SK-N-SH treated with all-trans-retinoic acid at 6 μM for 48 hours (cell line): ENCODE measurements at regions not wholly inside any gene's neighbourhood (a gene's known extent, or its start where the extent isn't known, plus 50 kb on each side); places are given as distances from the start of the nearest gene placed in this dataset.

Experiments used
- ATAC-seq: fragments of 200-7000 bp; cut with Tn5 transposase; 3 replicates; pipeline ENCODE4 v1.9.1; 2020; ENCODE audit warnings: mild to moderate bottlenecking, moderate library complexity
- ARNTL ChIP-seq: fragments of 450-650 bp; formaldehyde crosslinking; IDR thresholded peaks from 2 replicates; pipeline ENCODE4 v1.5.0; 2020; ENCODE audit warnings: low read depth, mild to moderate bottlenecking, moderate library complexity, borderline replicate concordance
- BACH2 ChIP-seq: fragments of 250-450 bp; sonication (Bioruptor Pico); IDR thresholded peaks from 2 replicates; pipeline ENCODE4 v1.9.0; 2021; ENCODE audit warnings: mild to moderate bottlenecking, borderline replicate concordance
- CSDC2 ChIP-seq: fragments of 250-450 bp; sonication (Bioruptor Pico); IDR thresholded peaks from 2 replicates; pipeline ENCODE4 v1.5.0; 2020; ENCODE audit warnings: mild to moderate bottlenecking, moderate library complexity
- ESRRG ChIP-seq: fragments of 250-450 bp; sonication (Bioruptor Pico); IDR thresholded peaks from 2 replicates; pipeline ENCODE4 v1.6.1; 2021; ENCODE audit warnings: mild to moderate bottlenecking
- GLIS3 ChIP-seq: fragments of 250-450 bp; sonication (Bioruptor Pico); IDR thresholded peaks from 2 replicates; pipeline ENCODE4 v1.5.0; 2020; ENCODE audit warnings: mild to moderate bottlenecking, moderate library complexity
- ISL1 ChIP-seq: fragments of 250-450 bp; sonication (Bioruptor Pico); IDR thresholded peaks from 2 replicates; pipeline ENCODE4 v2.1.2; 2022; ENCODE audit warnings: mild to moderate bottlenecking, moderate library complexity
- RARB ChIP-seq: fragments of 250-450 bp; sonication (Bioruptor Pico); IDR thresholded peaks from 2 replicates; pipeline ENCODE4 v1.8.0; 2021; ENCODE audit warnings: mild to moderate bottlenecking, moderate library complexity
- SNAI2 ChIP-seq: fragments of 250-450 bp; sonication (Bioruptor Pico); IDR thresholded peaks from 2 replicates; pipeline ENCODE4 v1.5.0; 2020; ENCODE audit warnings: mild to moderate bottlenecking, moderate library complexity
- TCF4 ChIP-seq: fragments of 250-450 bp; sonication (Bioruptor Pico); IDR thresholded peaks from 2 replicates; pipeline ENCODE4 v1.8.0; 2021; ENCODE audit warnings: mild to moderate bottlenecking, moderate library complexity, borderline replicate concordance
- TOX ChIP-seq: fragments of 250-450 bp; sonication (Bioruptor Pico); IDR thresholded peaks from 2 replicates; pipeline ENCODE4 v1.8.0; 2021; ENCODE audit warnings: mild to moderate bottlenecking, moderate library complexity, borderline replicate concordance
- ZC3H10 ChIP-seq: fragments of 250-450 bp; sonication (Bioruptor Pico); IDR thresholded peaks from 2 replicates; pipeline ENCODE4 v1.5.1; 2021; ENCODE audit warnings: mild to moderate bottlenecking, moderate library complexity
- ZFP30 ChIP-seq: fragments of 450-650 bp; formaldehyde crosslinking; IDR thresholded peaks from 2 replicates; pipeline ENCODE4 v1.5.0; 2022; ENCODE audit warnings: mild to moderate bottlenecking, moderate library complexity
- ZNF565 ChIP-seq: fragments of 450-650 bp; formaldehyde crosslinking; conservative IDR thresholded peaks from 2 replicates; pipeline ENCODE4 v1.5.0; 2020; ENCODE audit warnings: low read depth, mild to moderate bottlenecking, moderate library complexity
- ZNF8 ChIP-seq: fragments of 450-650 bp; formaldehyde crosslinking; IDR thresholded peaks from 2 replicates; pipeline ENCODE4 v1.5.0; 2020; ENCODE audit warnings: mild to moderate bottlenecking, moderate library complexity
- TF ChIP-seq, protein P1 (sequence below): fragments of 250-450 bp; sonication (Bioruptor Pico); IDR thresholded peaks from 2 replicates; pipeline ENCODE4 v1.8.0; 2021; ENCODE audit warnings: low read depth, mild to moderate bottlenecking, moderate library complexity, borderline replicate concordance
- TF ChIP-seq, protein P2 (sequence below): fragments of 250-450 bp; sonication (Bioruptor Pico); IDR thresholded peaks from 2 replicates; pipeline ENCODE4 v1.5.0; 2020; ENCODE audit warnings: mild to moderate bottlenecking, moderate library complexity
- TF ChIP-seq, protein P3 (sequence below): fragments of 250-450 bp; sonication (Bioruptor Pico); IDR thresholded peaks from 2 replicates; pipeline ENCODE4 v1.8.0; 2020; ENCODE audit warnings: mild to moderate bottlenecking, moderate library complexity, borderline replicate concordance
- TF ChIP-seq, protein P4 (sequence below): fragments of 250-450 bp; sonication (Bioruptor Pico); IDR thresholded peaks from 2 replicates; pipeline ENCODE4 v1.5.1; 2021; ENCODE audit warnings: mild to moderate bottlenecking, moderate library complexity

DNA sequence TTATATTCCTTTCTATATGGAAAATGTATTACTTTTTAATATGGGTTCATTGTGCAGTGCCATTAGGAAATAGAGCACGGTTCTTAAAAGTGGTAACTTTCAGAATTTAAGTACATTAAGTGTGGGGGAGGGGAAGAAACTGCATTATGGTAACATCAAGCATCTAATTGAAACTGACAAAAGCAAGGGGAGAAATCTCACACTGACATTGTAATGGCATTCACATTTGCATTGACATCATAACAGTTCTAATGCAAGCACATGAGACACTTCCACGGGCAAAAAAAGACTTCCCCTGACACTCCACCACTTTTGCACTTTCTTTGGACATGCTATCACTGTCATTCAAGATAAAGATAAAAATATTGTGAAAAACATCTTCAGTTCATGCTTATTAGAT, 431.3 kb upstream of the SMIM21 start (continued):
- TF ChIP-seq, protein P1, sequence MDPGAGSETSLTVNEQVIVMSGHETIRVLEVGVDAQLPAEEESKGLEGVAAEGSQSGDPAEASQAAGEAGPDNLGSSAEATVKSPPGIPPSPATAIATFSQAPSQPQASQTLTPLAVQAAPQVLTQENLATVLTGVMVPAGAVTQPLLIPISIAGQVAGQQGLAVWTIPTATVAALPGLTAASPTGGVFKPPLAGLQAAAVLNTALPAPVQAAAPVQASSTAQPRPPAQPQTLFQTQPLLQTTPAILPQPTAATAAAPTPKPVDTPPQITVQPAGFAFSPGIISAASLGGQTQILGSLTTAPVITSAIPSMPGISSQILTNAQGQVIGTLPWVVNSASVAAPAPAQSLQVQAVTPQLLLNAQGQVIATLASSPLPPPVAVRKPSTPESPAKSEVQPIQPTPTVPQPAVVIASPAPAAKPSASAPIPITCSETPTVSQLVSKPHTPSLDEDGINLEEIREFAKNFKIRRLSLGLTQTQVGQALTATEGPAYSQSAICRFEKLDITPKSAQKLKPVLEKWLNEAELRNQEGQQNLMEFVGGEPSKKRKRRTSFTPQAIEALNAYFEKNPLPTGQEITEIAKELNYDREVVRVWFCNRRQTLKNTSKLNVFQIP (CRISPR knock-in tag), result no peak
- no peak for TF ChIP-seq RARB (CRISPR knock-in tag)
- no peak for TF ChIP-seq ISL1 (CRISPR knock-in tag)

DNA sequence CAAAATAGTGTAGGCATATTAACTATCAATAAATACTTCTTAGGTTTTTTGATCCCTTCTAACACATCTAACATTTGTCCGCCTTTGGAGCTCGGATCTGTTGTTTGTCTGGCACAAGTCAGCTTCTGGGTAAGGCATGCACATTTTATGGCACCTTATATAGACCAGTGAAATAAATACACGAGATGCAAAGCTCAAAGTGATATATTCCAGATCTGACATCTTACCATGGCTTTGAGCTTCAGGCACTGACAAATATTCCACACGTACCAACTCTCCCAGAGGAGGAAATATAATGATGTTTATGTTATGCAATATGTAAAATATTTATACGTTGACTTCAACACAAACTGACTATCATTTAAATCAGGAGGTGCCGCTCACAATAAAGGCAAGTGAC, 430.1 kb upstream of the SMIM21 start:
- ATAC-seq, result no peak
- TF ChIP-seq CSDC2 (CRISPR knock-in tag) (no peak), ZFP30 (CRISPR knock-in tag) (no peak), ZC3H10 (no peak), SNAI2 (CRISPR knock-in tag) (no peak)

DNA sequence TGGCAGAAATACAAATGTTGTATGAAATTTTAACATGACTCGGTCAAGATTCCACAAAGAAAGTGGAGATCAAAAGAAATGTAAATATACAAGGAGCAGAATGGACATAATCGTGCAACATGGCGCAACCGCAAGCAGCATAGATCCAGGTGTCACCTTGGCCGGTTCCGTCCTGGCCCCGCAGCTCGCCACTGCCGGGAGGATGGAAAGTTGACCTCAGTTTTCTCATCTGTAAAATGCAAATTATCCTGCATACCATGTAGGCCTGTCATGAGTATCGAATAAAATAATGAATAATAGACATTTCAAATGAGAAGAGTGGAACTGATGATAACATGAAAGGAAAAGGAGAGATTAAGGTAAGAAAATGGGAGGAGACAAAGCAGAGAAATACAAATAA, 427.3 kb upstream of the SMIM21 start:
- ATAC-seq, result no peak
- TF ChIP-seq ISL1 (CRISPR knock-in tag) (no peak), SNAI2 (CRISPR knock-in tag) (no peak), ZNF565 (no peak), TOX (no peak), ESRRG (CRISPR knock-in tag) (no peak), CSDC2 (CRISPR knock-in tag) (no peak), ZFP30 (CRISPR knock-in tag) (no peak), TCF4 (no peak), ZNF8 (CRISPR knock-in tag) (no peak), ARNTL (CRISPR knock-in tag) (no peak), RARB (CRISPR knock-in tag) (no peak), BACH2 (no peak)
- TF ChIP-seq, protein P1 (CRISPR knock-in tag), result no peak
- TF ChIP-seq, protein P2, sequence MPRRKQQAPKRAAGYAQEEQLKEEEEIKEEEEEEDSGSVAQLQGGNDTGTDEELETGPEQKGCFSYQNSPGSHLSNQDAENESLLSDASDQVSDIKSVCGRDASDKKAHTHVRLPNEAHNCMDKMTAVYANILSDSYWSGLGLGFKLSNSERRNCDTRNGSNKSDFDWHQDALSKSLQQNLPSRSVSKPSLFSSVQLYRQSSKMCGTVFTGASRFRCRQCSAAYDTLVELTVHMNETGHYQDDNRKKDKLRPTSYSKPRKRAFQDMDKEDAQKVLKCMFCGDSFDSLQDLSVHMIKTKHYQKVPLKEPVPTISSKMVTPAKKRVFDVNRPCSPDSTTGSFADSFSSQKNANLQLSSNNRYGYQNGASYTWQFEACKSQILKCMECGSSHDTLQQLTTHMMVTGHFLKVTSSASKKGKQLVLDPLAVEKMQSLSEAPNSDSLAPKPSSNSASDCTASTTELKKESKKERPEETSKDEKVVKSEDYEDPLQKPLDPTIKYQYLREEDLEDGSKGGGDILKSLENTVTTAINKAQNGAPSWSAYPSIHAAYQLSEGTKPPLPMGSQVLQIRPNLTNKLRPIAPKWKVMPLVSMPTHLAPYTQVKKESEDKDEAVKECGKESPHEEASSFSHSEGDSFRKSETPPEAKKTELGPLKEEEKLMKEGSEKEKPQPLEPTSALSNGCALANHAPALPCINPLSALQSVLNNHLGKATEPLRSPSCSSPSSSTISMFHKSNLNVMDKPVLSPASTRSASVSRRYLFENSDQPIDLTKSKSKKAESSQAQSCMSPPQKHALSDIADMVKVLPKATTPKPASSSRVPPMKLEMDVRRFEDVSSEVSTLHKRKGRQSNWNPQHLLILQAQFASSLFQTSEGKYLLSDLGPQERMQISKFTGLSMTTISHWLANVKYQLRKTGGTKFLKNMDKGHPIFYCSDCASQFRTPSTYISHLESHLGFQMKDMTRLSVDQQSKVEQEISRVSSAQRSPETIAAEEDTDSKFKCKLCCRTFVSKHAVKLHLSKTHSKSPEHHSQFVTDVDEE (CRISPR knock-in tag), result no peak
- TF ChIP-seq, protein P3, sequence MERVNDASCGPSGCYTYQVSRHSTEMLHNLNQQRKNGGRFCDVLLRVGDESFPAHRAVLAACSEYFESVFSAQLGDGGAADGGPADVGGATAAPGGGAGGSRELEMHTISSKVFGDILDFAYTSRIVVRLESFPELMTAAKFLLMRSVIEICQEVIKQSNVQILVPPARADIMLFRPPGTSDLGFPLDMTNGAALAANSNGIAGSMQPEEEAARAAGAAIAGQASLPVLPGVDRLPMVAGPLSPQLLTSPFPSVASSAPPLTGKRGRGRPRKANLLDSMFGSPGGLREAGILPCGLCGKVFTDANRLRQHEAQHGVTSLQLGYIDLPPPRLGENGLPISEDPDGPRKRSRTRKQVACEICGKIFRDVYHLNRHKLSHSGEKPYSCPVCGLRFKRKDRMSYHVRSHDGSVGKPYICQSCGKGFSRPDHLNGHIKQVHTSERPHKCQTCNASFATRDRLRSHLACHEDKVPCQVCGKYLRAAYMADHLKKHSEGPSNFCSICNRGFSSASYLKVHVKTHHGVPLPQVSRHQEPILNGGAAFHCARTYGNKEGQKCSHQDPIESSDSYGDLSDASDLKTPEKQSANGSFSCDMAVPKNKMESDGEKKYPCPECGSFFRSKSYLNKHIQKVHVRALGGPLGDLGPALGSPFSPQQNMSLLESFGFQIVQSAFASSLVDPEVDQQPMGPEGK (CRISPR knock-in tag), result no peak

DNA sequence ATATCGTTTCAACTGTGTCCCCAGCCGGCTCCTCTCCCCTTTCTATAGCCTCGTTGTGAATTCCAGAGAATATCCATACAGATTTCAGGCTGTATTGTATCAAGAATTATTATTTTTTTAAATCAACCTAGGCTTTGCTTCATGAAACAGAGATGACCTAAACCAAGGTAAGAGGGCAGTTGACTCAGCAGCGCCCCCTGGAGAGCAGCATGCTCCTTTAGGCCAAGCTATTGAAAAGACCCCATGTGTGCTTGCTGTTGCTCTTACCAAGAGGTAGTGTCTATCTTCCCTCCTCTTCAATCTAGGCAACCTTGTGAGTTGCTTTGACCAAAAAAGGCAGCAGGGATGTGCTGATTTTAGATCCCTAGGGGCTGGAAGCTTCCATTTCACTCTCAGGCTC, 426.7 kb upstream of the SMIM21 start:
- ATAC-seq, result no peak
- no peak for TF ChIP-seq GLIS3 (CRISPR knock-in tag)
- no peak for TF ChIP-seq ARNTL (CRISPR knock-in tag)
- TF ChIP-seq RARB (CRISPR knock-in tag), result no peak
- TF ChIP-seq, protein P2 (CRISPR knock-in tag), result no peak
- TF ChIP-seq TCF4, result no peak
- TF ChIP-seq, protein P4, sequence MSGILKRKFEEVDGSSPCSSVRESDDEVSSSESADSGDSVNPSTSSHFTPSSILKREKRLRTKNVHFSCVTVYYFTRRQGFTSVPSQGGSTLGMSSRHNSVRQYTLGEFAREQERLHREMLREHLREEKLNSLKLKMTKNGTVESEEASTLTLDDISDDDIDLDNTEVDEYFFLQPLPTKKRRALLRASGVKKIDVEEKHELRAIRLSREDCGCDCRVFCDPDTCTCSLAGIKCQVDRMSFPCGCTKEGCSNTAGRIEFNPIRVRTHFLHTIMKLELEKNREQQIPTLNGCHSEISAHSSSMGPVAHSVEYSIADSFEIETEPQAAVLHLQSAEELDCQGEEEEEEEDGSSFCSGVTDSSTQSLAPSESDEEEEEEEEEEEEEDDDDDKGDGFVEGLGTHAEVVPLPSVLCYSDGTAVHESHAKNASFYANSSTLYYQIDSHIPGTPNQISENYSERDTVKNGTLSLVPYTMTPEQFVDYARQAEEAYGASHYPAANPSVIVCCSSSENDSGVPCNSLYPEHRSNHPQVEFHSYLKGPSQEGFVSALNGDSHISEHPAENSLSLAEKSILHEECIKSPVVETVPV, result no peak
- TF ChIP-seq, protein P1 (CRISPR knock-in tag), result no peak
- TF ChIP-seq TOX, result no peak
